H1 (cell line): ENCODE measurements at regions not wholly inside any gene's neighbourhood (a gene's known extent, or its start where the extent isn't known, plus 50 kb on each side); places are given as distances from the start of the nearest gene placed in this dataset.

Source experiments
- CTCF ChIA-PET: fragments of 300-600 bp; sonication (Branson Sonifier 250); formaldehyde crosslinking; loops from one replicate; lab custom pipeline; 2021; ENCODE audit not compliant: partially characterized antibody; lab: Charles Lee
- POLR2A ChIA-PET: fragments of 300-600 bp; sonication (Branson Sonifier 250); formaldehyde crosslinking; loops from one replicate; lab custom pipeline; 2021; ENCODE audit warnings: inconsistent platforms; ENCODE audit not compliant: partially characterized antibody; lab: Charles Lee
- DNase-seq, 2 experiments: peaks; one replicate each; pipeline versions ENCODE4 v3.0.0 to v3.0.0-alpha.2; 2010 to 2022; ENCODE audit warnings: low spot score in 2 of 2, low read depth in 1 of 2, mixed read lengths in 1 of 2
- FAIRE-seq: peaks from 2 replicates; lab custom pipeline; 2011; peaks lifted over from hg19 to GRCh38; lab: Jason Lieb, UNC
- H2AFZ ChIP-seq: 2 replicates; pipeline ENCODE4 v1.8.1; 2012; ENCODE audit warnings: low read length, inconsistent platforms
- H2AK5ac ChIP-seq: 2 replicates; pipeline ENCODE4 v1.6.1; 2013; ENCODE audit warnings: low read depth, low read length
- H2BK120ac ChIP-seq: replicated peaks from 2 replicates; pipeline ENCODE3; 2013; ENCODE audit warnings: low read depth, low read length, inconsistent platforms
- H2BK12ac ChIP-seq: 2 replicates; pipeline ENCODE4 v1.6.1; 2013; ENCODE audit warnings: low read depth, low read length
- H2BK15ac ChIP-seq: 2 replicates; pipeline ENCODE4 v1.6.1; 2013; ENCODE audit warnings: low read length
- H2BK20ac ChIP-seq: 2 replicates; pipeline ENCODE4 v1.6.1; 2013; ENCODE audit warnings: low read length
- H2BK5ac ChIP-seq: 2 replicates; pipeline ENCODE4 v1.6.1; 2013; ENCODE audit warnings: low read depth, low read length
- H3K14ac ChIP-seq: 2 replicates; pipeline ENCODE4 v1.6.1; 2013; ENCODE audit warnings: inconsistent platforms; ENCODE audit not compliant: insufficient read length
- H3K18ac ChIP-seq: 2 replicates; pipeline ENCODE4 v1.6.1; 2013; ENCODE audit warnings: low read length; ENCODE audit errors: extremely low read depth
- H3K23ac ChIP-seq: 2 replicates; pipeline ENCODE4 v1.6.1; 2013; ENCODE audit warnings: inconsistent platforms; ENCODE audit not compliant: insufficient read length
- H3K23me2 ChIP-seq: 2 replicates; pipeline ENCODE4 v1.6.1; 2013; ENCODE audit warnings: low read depth, low read length
- H3K27ac ChIP-seq: 2 replicates; pipeline ENCODE4 v1.6.1; 2011; ENCODE audit warnings: low read depth, low read length, inconsistent platforms
- H3K27me3 ChIP-seq, 4 experiments: replicated peaks in 1 of 4; 1 replicate in 1 of 4; 2 replicates in 3 of 4; pipeline versions ENCODE4 v1.6.1 to v1.8.1; 2011 to 2013; ENCODE audit warnings: low read length in 3 of 4, mild to moderate bottlenecking in 3 of 4, inconsistent platforms in 2 of 4, mixed read lengths in 2 of 4, moderate library complexity in 1 of 4; ENCODE audit not compliant: control insufficient read depth in 3 of 4, insufficient read depth in 3 of 4; ENCODE audit errors: extremely low read depth in 1 of 4
- H3K36me3 ChIP-seq, 4 experiments: 2 replicates each; pipeline versions ENCODE4 v1.6.1 to v1.8.1; 2011 to 2013; ENCODE audit warnings: mild to moderate bottlenecking in 4 of 4, low read length in 3 of 4, moderate library complexity in 2 of 4, control low read depth in 1 of 4, inconsistent platforms in 1 of 4; ENCODE audit not compliant: insufficient read depth in 4 of 4, control insufficient read depth in 2 of 4
- H3K4ac ChIP-seq: replicated peaks from 2 replicates; pipeline ENCODE3; 2013; ENCODE audit warnings: low read length, low read depth, mixed read lengths, inconsistent platforms; ENCODE audit not compliant: insufficient read length
- H3K4me1 ChIP-seq, 4 experiments: replicated peaks in 1 of 4; 1 replicate in 1 of 4; 2 replicates in 3 of 4; pipeline versions ENCODE4 v1.6.1 to v1.8.1; 2011 to 2013; ENCODE audit warnings: low read length in 3 of 4, inconsistent platforms in 2 of 4, mixed read lengths in 1 of 4; ENCODE audit not compliant: insufficient read depth in 4 of 4, control insufficient read depth in 3 of 4
- H3K4me2 ChIP-seq, 2 experiments: 2 replicates each; pipeline versions ENCODE4 v1.6.1 to v1.8.1; 2011 to 2013; ENCODE audit warnings: low read depth in 2 of 2, low read length in 2 of 2, control low read depth in 1 of 2, inconsistent platforms in 1 of 2, mild to moderate bottlenecking in 1 of 2; ENCODE audit not compliant: insufficient read depth in 1 of 2
- H3K4me3 ChIP-seq, 4 experiments: fragments of 200-600, 300-600 bp in 1 of 4; sonication (generic), shearing (Covaris generic), sonication (Bioruptor Twin) in 1 of 4; 2 replicates each; pipeline versions ENCODE4 v1.5.1 to v1.8.1; 2011 to 2016; ENCODE audit warnings: low read length in 4 of 4, low read depth in 3 of 4, control low read depth in 2 of 4, inconsistent platforms in 2 of 4, mild to moderate bottlenecking in 2 of 4, mixed read lengths in 1 of 4, moderate library complexity in 1 of 4; ENCODE audit not compliant: insufficient read depth in 2 of 4; ENCODE audit errors: extremely low read depth in 1 of 4
- H3K56ac ChIP-seq: replicated peaks from 2 replicates; pipeline ENCODE3; 2013; ENCODE audit warnings: low read depth, mild to moderate bottlenecking, mixed read lengths, low read length, inconsistent platforms; ENCODE audit not compliant: insufficient read length
- H3K79me1 ChIP-seq: 2 replicates; pipeline ENCODE4 v1.6.1; 2013; ENCODE audit warnings: low read depth, low read length, control low read depth
- H3K79me2 ChIP-seq, 2 experiments: 2 replicates each; pipeline versions ENCODE4 v1.6.1 to v1.8.1; 2012 to 2013; ENCODE audit warnings: low read length in 2 of 2, mild to moderate bottlenecking in 2 of 2, inconsistent platforms in 1 of 2; ENCODE audit not compliant: insufficient read depth in 2 of 2, control insufficient read depth in 1 of 2
- H3K9ac ChIP-seq, 4 experiments: replicated peaks in 1 of 4; 1 replicate in 1 of 4; 2 replicates in 3 of 4; pipeline versions ENCODE4 v1.6.1 to v1.8.1; 2011 to 2013; ENCODE audit warnings: low read depth in 3 of 4, low read length in 3 of 4, control low read depth in 2 of 4, mild to moderate bottlenecking in 2 of 4, moderate library complexity in 2 of 4, inconsistent platforms in 1 of 4; ENCODE audit errors: extremely low read depth in 1 of 4
- H3K9me3 ChIP-seq, 2 experiments: 2 replicates each; pipeline versions ENCODE4 v1.6.1 to v1.8.1; 2012 to 2013; ENCODE audit warnings: mild to moderate bottlenecking in 2 of 2, moderate library complexity in 2 of 2, control low read depth in 1 of 2, inconsistent platforms in 1 of 2, low read depth in 1 of 2, low read length in 1 of 2, mixed read lengths in 1 of 2; ENCODE audit not compliant: insufficient read depth in 2 of 2
- H4K20me1 ChIP-seq, 2 experiments: replicated peaks in 1 of 2; 2 replicates each; pipeline versions ENCODE3 to v1.8.1; 2011 to 2013; ENCODE audit warnings: inconsistent platforms in 2 of 2, low read length in 2 of 2, mild to moderate bottlenecking in 1 of 2; ENCODE audit not compliant: insufficient read depth in 2 of 2, control insufficient read depth in 1 of 2
- H4K5ac ChIP-seq: 2 replicates; pipeline ENCODE4 v1.6.1; 2013; ENCODE audit warnings: low read length, low read depth, mixed read lengths, inconsistent platforms; ENCODE audit not compliant: insufficient read length
- H4K8ac ChIP-seq: 2 replicates; pipeline ENCODE4 v1.8.0; 2013; ENCODE audit warnings: mild to moderate bottlenecking, moderate library complexity, low read length, inconsistent platforms; ENCODE audit not compliant: insufficient read depth; ENCODE audit errors: extremely low read depth
- H4K91ac ChIP-seq: replicated peaks from 2 replicates; pipeline ENCODE3; 2013; ENCODE audit warnings: low read length, mixed read lengths, inconsistent platforms; ENCODE audit not compliant: insufficient read length
- CBX5 ChIP-seq: fragments of 300-800, 300-1000 bp; sonication (generic); IDR thresholded peaks from 2 replicates; pipeline ENCODE4 v1.7.1; 2016; ENCODE audit warnings: antibody characterized with exemption, low read length, low read depth
- EP300 ChIP-seq, 2 experiments: IDR thresholded peaks; 1 replicate in 1 of 2; 2 replicates in 1 of 2; pipeline ENCODE4 v1.6.1; 2011 to 2012; ENCODE audit warnings: low read depth in 2 of 2, low read length in 2 of 2, mild to moderate bottlenecking in 2 of 2, borderline replicate concordance in 1 of 2, inconsistent platforms in 1 of 2, moderate library complexity in 1 of 2
- JUND ChIP-seq: IDR thresholded peaks from 2 replicates; pipeline ENCODE4 v1.6.1; 2011; ENCODE audit warnings: mild to moderate bottlenecking, improper control_type of control experiment, low read length
- KDM4A ChIP-seq: IDR thresholded peaks from one replicate; pipeline ENCODE4 v1.7.1; 2012; ENCODE audit warnings: low read depth, mild to moderate bottlenecking, moderate library complexity, low read length, inconsistent platforms; ENCODE audit not compliant: severe bottlenecking
- POLR2A ChIP-seq, 2 experiments: IDR thresholded peaks; 1 replicate in 1 of 2; 2 replicates in 1 of 2; pipeline ENCODE4 v1.6.1; 2011; ENCODE audit warnings: low read depth in 2 of 2, low read length in 2 of 2, mild to moderate bottlenecking in 2 of 2; ENCODE audit errors: control extremely low read depth in 1 of 2
- POU5F1 ChIP-seq: IDR thresholded peaks from 2 replicates; pipeline ENCODE4 v1.6.1; 2011; ENCODE audit warnings: low read depth, mild to moderate bottlenecking, low read length, moderate library complexity
- SAP30 ChIP-seq: fragments of 300-600 bp; sonication (generic); IDR thresholded peaks from 2 replicates; pipeline ENCODE4 v1.7.1; 2012; ENCODE audit warnings: low read length, moderate library complexity, mild to moderate bottlenecking, inconsistent platforms; ENCODE audit not compliant: insufficient read depth, insufficient replicate concordance
- SIRT6 ChIP-seq: IDR thresholded peaks from one replicate; pipeline ENCODE4 v1.7.1; 2012; ENCODE audit warnings: low read length, inconsistent platforms
- YY1 ChIP-seq: IDR thresholded peaks from 2 replicates; pipeline ENCODE4 v1.6.1; 2011; ENCODE audit warnings: low read depth, mild to moderate bottlenecking, low read length
- WGBS, 2 experiments: shearing (Covaris generic) in 1 of 2; methylation state at CpG; one replicate each; pipeline versions ENCODE4 v1.1.6 to v1.1.7; 2013 to 2015; ENCODE audit warnings: low lambda C conversion rate in 2 of 2, mixed read lengths in 2 of 2, inconsistent platforms in 1 of 2, low coverage in 1 of 2, missing lambda C conversion rate in 1 of 2; ENCODE audit not compliant: insufficient replicate concordance in 2 of 2, insufficient coverage in 1 of 2, insufficient read length in 1 of 2; ENCODE audit errors: extremely low coverage in 1 of 2, missing lambda C conversion rate in 1 of 2; 5-methylcytosine and 5-hydroxymethylcytosine counted together
- TF ChIP-seq, protein P1 (sequence below): IDR thresholded peaks from 2 replicates; pipeline ENCODE4 v1.6.1; 2011; ENCODE audit warnings: low read depth, mild to moderate bottlenecking, low read length; ENCODE audit not compliant: insufficient read depth

DNA sequence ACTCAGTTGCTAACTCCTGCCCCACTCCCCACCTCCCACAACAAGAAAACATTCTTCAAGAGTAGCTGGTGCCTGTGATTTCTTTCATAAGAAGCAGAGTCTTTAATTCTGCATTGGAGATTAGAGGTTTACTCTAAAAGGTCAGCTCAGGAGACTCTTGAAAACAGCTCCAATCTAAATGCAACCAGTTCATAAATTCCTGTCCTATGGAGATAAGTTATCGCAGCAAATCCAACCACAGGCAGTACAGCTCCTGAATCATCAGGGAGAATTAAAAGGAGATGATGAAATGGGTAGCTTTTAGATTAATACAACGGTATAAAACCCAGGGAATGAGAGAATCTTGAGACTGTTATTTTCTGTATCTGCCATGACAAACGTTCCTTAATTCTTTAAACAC is 130.7 kb downstream of the SOCS6 start:
- Histone ChIP-seq H2AK5ac (no peak overlapping the region), H3K4ac (no peak overlapping the region), H2AFZ (peak overlapping the region; percentile 19; the same call in 1 of the 2 replicates), H3K4me2 (no peak overlapping the region), H3K56ac (no peak overlapping the region), H3K18ac (no peak overlapping the region), H3K27ac (no peak overlapping the region), H3K23ac (no peak overlapping the region), H3K9me3 (no peaks in the 10 kb centered on the region), H3K9ac (no peak overlapping the region), H4K91ac (no peak overlapping the region), H3K79me1 (no peaks in the 10 kb centered on the region), H2BK12ac (no peak overlapping the region), H2BK20ac (no peak overlapping the region), H4K20me1 (no peaks in the 10 kb centered on the region), H3K4me3 (no peak overlapping the region), H3K79me2 (no peaks in the 10 kb centered on the region), H2BK5ac (no peak overlapping the region), H2BK15ac (no peak overlapping the region), H4K5ac (no peak overlapping the region), H3K27me3 (no peaks in the 10 kb centered on the region), H3K23me2 (no peaks in the 10 kb centered on the region), H2BK120ac (no peak overlapping the region), H3K14ac (no peak overlapping the region), H3K36me3 (no peaks in the 10 kb centered on the region), H3K4me1 (peaks cover 0 to 14% (median 6%) of the 10 kb centered on the region in 4 experiments; a peak in 4 of 7 replicates), H4K8ac (no peak overlapping the region)
- no peak for DNase-seq
- TF ChIP-seq EP300 (IDR thresholded peaks at IDR 0.05; ENCODE audit: borderline replicate concordance in 1 of 2, low read depth in 2 of 2, low read length in 2 of 2) (no peak), YY1 (no peak), JUND (no peak), CBX5 (no peak), SAP30 (no peak), KDM4A (no peak), SIRT6 (no peak), POLR2A (IDR thresholded peaks at IDR 0.05; ENCODE audit: control extremely low read depth in 1 of 2, low read depth in 2 of 2, low read length in 2 of 2) (no peak), POU5F1 (no peak)
- TF ChIP-seq, protein P1, sequence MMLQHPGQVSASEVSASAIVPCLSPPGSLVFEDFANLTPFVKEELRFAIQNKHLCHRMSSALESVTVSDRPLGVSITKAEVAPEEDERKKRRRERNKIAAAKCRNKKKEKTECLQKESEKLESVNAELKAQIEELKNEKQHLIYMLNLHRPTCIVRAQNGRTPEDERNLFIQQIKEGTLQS, result no peak
- CTCF ChIA-PET, result no interaction called here
- WGBS, 2 experiments, result 86% methylated on average over 3 of the region's 3 CpGs; no CpG with 5 or more reads in 1 of the 2 experiments
- FAIRE-seq, result no peak
- POLR2A ChIA-PET, result no interaction called here
